GM23338 (cell line): ENCODE measurements at regions not wholly inside any gene's neighbourhood (a gene's known extent, or its start where the extent isn't known, plus 50 kb on each side); places are given as distances from the start of the nearest gene placed in this dataset.

Source experiments
- CREB1 ChIP-seq: fragments of 250-450 bp; sonication (Bioruptor Pico); IDR thresholded peaks from 2 replicates; pipeline ENCODE4 v1.5.0; 2020; ENCODE audit warnings: low read depth, mild to moderate bottlenecking, moderate library complexity
- CTCF ChIP-seq, 2 experiments: fragments of 200-600 bp in 1 of 2; sonication (generic) in 1 of 2; conservative IDR thresholded peaks; 2 replicates each; pipeline versions ENCODE4 v1.5.1 to v1.6.1; 2016 to 2017; ENCODE audit warnings: antibody characterized with exemption in 2 of 2, low read depth in 2 of 2, mild to moderate bottlenecking in 2 of 2, moderate library complexity in 1 of 2
- ETS1 ChIP-seq: IDR thresholded peaks from 2 replicates; pipeline ENCODE4 v1.6.1; 2016; ENCODE audit warnings: antibody characterized with exemption
- EZH2phosphoT487 ChIP-seq: fragments of 200-600 bp; sonication (generic); IDR thresholded peaks from one replicate; pipeline ENCODE4 v1.8.1; 2018; ENCODE audit warnings: antibody characterized with exemption; ENCODE audit not compliant: unreplicated experiment
- JUNB ChIP-seq: IDR thresholded peaks from one replicate; pipeline ENCODE4 v1.6.1; 2016; ENCODE audit warnings: antibody characterized with exemption; ENCODE audit not compliant: unreplicated experiment
- NANOG ChIP-seq: IDR thresholded peaks from 2 replicates; pipeline ENCODE4 v1.6.1; 2016; ENCODE audit warnings: antibody characterized with exemption, borderline replicate concordance
- POLR2AphosphoS5 ChIP-seq: IDR thresholded peaks from 2 replicates; pipeline ENCODE4 v1.6.1; 2016; ENCODE audit warnings: antibody characterized with exemption, low read depth
- REST ChIP-seq: IDR thresholded peaks from one replicate; pipeline ENCODE4 v1.6.1; 2018; ENCODE audit warnings: antibody characterized with exemption; ENCODE audit not compliant: unreplicated experiment

GRCh38 chr3:25863011-25863415, 73.1 kb downstream of the OXSM start:
- no peak for TF ChIP-seq CTCF (conservative IDR thresholded peaks at IDR 0.05; ENCODE audit: low read depth in 2 of 2)
- no peak for TF ChIP-seq ETS1
- TF ChIP-seq REST, result no peak
- TF ChIP-seq POLR2AphosphoS5, result no peak
- no peak for TF ChIP-seq NANOG
- no peak for TF ChIP-seq EZH2phosphoT487
- TF ChIP-seq CREB1, result no peak
- no peak for TF ChIP-seq JUNB
